Fibroblast of the aortic adventitia (primary cell): ENCODE measurements at regions not wholly inside any gene's neighbourhood (a gene's known extent, or its start where the extent isn't known, plus 50 kb on each side); places are given as distances from the start of the nearest gene placed in this dataset.

ENCODE experiments used
- DNase-seq: peaks from one replicate; pipeline ENCODE4 v3.0.0-alpha.2; 2010; ENCODE audit warnings: low read depth
- H3K4me3 ChIP-seq: 2 replicates; pipeline ENCODE4 v1.5.1; 2011; ENCODE audit warnings: low read depth, mild to moderate bottlenecking, control low read depth, low read length, moderate library complexity
- CTCF ChIP-seq: IDR thresholded peaks from 2 replicates; pipeline ENCODE4 v1.5.1; 2011; ENCODE audit warnings: mild to moderate bottlenecking, low read length, control low read depth, inconsistent platforms; ENCODE audit not compliant: insufficient read depth

- no peak overlapping the region for H3K4me3 ChIP-seq
- no peak for TF ChIP-seq CTCF
- no peak for DNase-seq
Observed at GRCh38 chr18:73093687-73094250, 226.0 kb upstream of the NETO1 start.

- DNase-seq, result no peak
- H3K4me3 ChIP-seq, result no peak overlapping the region
- no peak for TF ChIP-seq CTCF
Observed at GRCh38 chr18:73088445-73088844, 220.7 kb upstream of the NETO1 start.

DNA sequence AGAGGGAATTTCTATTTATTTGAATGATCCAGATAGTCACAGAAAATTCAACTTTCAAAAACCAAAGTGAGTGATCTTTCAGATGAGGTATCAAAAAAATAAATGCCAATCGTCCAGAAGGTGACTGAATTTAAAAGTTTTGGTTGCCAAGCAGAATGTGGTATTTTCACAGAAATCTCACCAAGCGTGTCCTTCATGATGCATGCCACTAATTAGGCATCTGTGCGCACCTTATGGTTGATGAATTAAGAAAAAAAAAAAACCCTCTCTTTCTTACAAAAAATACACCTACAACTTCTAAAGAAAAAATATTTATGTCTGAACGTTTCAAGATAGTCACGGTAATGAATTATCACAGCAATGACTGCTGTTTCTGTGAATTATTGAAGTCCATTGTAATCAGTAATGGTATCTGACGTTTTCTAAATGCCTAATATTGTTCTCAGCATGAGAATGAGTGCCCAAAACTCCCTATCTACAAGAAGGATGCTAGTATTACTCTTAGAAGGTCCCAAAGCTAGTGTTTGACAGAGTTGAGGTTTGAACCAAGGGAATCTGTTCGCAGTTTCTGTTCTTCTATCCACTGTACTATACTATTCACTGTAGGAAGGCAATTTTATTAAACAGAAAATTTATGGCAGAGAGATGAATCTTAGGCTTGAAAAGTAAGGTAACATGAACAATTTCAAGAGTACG, 219.6 kb upstream of the NETO1 start:
- TF ChIP-seq CTCF, result no peak
- H3K4me3 ChIP-seq, result no peak overlapping the region
- no peak for DNase-seq

- no peak for DNase-seq
- H3K4me3 ChIP-seq, result no peak overlapping the region
- no peak for TF ChIP-seq CTCF
Observed at GRCh38 chr18:73079920-73080319, 212.1 kb upstream of the NETO1 start.

DNA sequence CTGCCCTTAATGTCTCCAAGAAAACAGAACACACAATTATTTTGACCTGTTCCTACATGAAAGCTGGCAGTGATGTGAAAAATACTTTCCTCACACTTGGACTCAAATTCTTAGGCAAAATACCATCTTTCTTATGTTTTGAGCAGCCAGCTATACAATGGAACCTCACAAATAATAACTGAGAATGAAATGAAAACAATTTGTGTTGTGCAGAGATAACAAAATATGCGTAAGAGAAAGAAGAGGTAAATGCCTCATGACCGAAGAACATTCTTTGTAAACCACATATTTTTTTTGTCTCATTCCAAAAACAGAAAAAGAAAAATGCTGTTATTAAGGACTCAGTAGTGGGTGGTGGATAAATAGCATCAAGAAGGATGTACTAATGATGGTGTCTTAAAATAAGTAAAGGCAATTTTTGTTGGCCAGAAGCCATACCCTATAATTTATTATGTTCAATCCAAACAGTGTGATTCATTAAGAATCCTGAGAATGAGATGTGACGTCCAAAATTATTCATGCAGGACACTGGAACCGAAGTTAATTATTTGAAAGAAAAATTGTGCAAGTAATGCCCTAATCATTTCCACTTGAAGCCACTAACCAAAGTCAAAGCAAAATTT, 193.0 kb upstream of the NETO1 start:
- DNase-seq, result peak; percentile 2
- TF ChIP-seq CTCF, result no peak
- H3K4me3 ChIP-seq, result no peak overlapping the region

GRCh38 chr18:73059280-73059679, 191.5 kb upstream of the NETO1 start:
- TF ChIP-seq CTCF, result no peak
- no peak overlapping the region for H3K4me3 ChIP-seq
- DNase-seq, result no peak
